HG03159 (cell line): ENCODE measurements at regions not wholly inside any gene's neighbourhood (a gene's known extent, or its start where the extent isn't known, plus 50 kb on each side); places are given as distances from the start of the nearest gene placed in this dataset.

Experiments
- ATAC-seq: cut with Tn5 transposase; IDR thresholded peaks from one replicate; pipeline ENCODE4 v1.9.1; 2021; ENCODE audit warnings: mild to moderate bottlenecking, moderate library complexity; ENCODE audit not compliant: unreplicated experiment

- no peak for ATAC-seq
These were observed 52.9 kb downstream of the FRMPD3 start for GRCh38 chrX:107502316-107502715.

GRCh38 chrX:107504006-107504405 is 54.6 kb downstream of the FRMPD3 start:
- no peak for ATAC-seq

- no peak for ATAC-seq
These were observed 55.8 kb downstream of the FRMPD3 start for GRCh38 chrX:107505223-107505622.

- ATAC-seq = no peak
These were observed 57.2 kb downstream of the FRMPD3 start for GRCh38 chrX:107506596-107507031.

- ATAC-seq = no peak
These were observed 57.8 kb downstream of the FRMPD3 start for GRCh38 chrX:107507093-107507743.

- ATAC-seq = no peak
These were observed 58.3 kb downstream of the FRMPD3 start for GRCh38 chrX:107507744-107508117.

GRCh38 chrX:107508925-107509324 is 59.5 kb downstream of the FRMPD3 start:
- ATAC-seq = no peak

- no peak for ATAC-seq
These were observed 65.5 kb downstream of the FRMPD3 start for GRCh38 chrX:107514944-107515343.

- ATAC-seq = no peak
These were observed 72.6 kb downstream of the FRMPD3 start for GRCh38 chrX:107521877-107522586.

- ATAC-seq = no peak
These were observed 73.4 kb downstream of the FRMPD3 start for GRCh38 chrX:107522901-107523300.

- no peak for ATAC-seq
These were observed 76.7 kb downstream of the FRMPD3 start for GRCh38 chrX:107526141-107526540.

- ATAC-seq = no peak
These were observed 80.7 kb downstream of the FRMPD3 start for GRCh38 chrX:107530141-107530540.

- peak; percentile 63 for ATAC-seq
These were observed 88.4 kb downstream of the FRMPD3 start for GRCh38 chrX:107537815-107538214.

GRCh38 chrX:107541244-107541643 is 87.1 kb upstream of the PRPS1 start:
- no peak for ATAC-seq

- ATAC-seq = no peak
These were observed 86.3 kb upstream of the PRPS1 start for GRCh38 chrX:107542040-107542439.

GRCh38 chrX:107542500-107542899 is 85.8 kb upstream of the PRPS1 start:
- ATAC-seq = no peak

GRCh38 chrX:107547621-107548020 is 80.7 kb upstream of the PRPS1 start:
- no peak for ATAC-seq

- no peak for ATAC-seq
These were observed 79.5 kb upstream of the PRPS1 start for GRCh38 chrX:107548775-107549174.

GRCh38 chrX:107549504-107549903 is 78.8 kb upstream of the PRPS1 start:
- no peak for ATAC-seq

- no peak for ATAC-seq
These were observed 76.8 kb upstream of the PRPS1 start for GRCh38 chrX:107551546-107551945.

GRCh38 chrX:107552930-107553329 is 75.4 kb upstream of the PRPS1 start:
- no peak for ATAC-seq

GRCh38 chrX:107556967-107557366 is 71.3 kb upstream of the PRPS1 start:
- no peak for ATAC-seq

- no peak for ATAC-seq
These were observed 68.8 kb upstream of the PRPS1 start for GRCh38 chrX:107559506-107559905.
